CD14-positive monocyte (primary cell): ENCODE measurements at regions not wholly inside any gene's neighbourhood (a gene's known extent, or its start where the extent isn't known, plus 50 kb on each side); places are given as distances from the start of the nearest gene placed in this dataset.

Experiments used
- DNase-seq, 3 donors: peaks; one replicate each; pipeline ENCODE4 v3.0.0-alpha.2; 2011 to 2022
- H2AFZ ChIP-seq: 2 replicates; pipeline ENCODE4 v1.6.0; 2012; ENCODE audit warnings: mild to moderate bottlenecking, low read depth, low read length, inconsistent platforms; ENCODE audit not compliant: insufficient read depth, poor library complexity, severe bottlenecking
- H3K27ac ChIP-seq, 2 donors: 1 replicate in 1 of 2; 2 replicates in 1 of 2; pipeline ENCODE4 v1.5.1; 2012 to 2013; ENCODE audit warnings: low read length in 2 of 2, control low read depth in 1 of 2, inconsistent platforms in 1 of 2, low read depth in 1 of 2, mild to moderate bottlenecking in 1 of 2
- H3K27me3 ChIP-seq, 2 donors: one replicate each; pipeline versions ENCODE4 v1.6.0 to v1.6.1; 2011 to 2013; ENCODE audit warnings: low read length in 2 of 2; ENCODE audit not compliant: control insufficient read depth in 2 of 2, insufficient read depth in 2 of 2
- H3K36me3 ChIP-seq, 2 donors: replicated peaks in 1 of 2; 1 replicate in 1 of 2; 2 replicates in 1 of 2; pipeline versions ENCODE4 v1.5.1 to v1.6.1; 2012 to 2013; ENCODE audit warnings: low read length in 2 of 2, control low read depth in 1 of 2, inconsistent platforms in 1 of 2, mild to moderate bottlenecking in 1 of 2; ENCODE audit not compliant: insufficient read depth in 2 of 2, control insufficient read depth in 1 of 2
- H3K4me1 ChIP-seq, 2 donors: 1 replicate in 1 of 2; 2 replicates in 1 of 2; pipeline versions ENCODE4 v1.5.1 to v1.6.1; 2012 to 2013; ENCODE audit warnings: low read length in 2 of 2, control low read depth in 1 of 2, inconsistent platforms in 1 of 2, mild to moderate bottlenecking in 1 of 2, moderate library complexity in 1 of 2; ENCODE audit not compliant: insufficient read depth in 2 of 2, control insufficient read depth in 1 of 2
- H3K4me2 ChIP-seq: replicated peaks from 2 replicates; pipeline ENCODE3; 2012; ENCODE audit warnings: low read length, moderate library complexity, mild to moderate bottlenecking; ENCODE audit not compliant: poor library complexity, severe bottlenecking; ENCODE audit errors: extremely low read depth
- H3K4me3 ChIP-seq, 3 experiments: fragments of 200-600 bp in 1 of 3; sonication (generic) in 1 of 3; replicated peaks in 1 of 3; 1 replicate in 2 of 3; 2 replicates in 1 of 3; pipeline ENCODE4 v1.5.1; 2011 to 2013; ENCODE audit warnings: low read length in 3 of 3, mild to moderate bottlenecking in 3 of 3, control low read depth in 2 of 3, low read depth in 2 of 3, inconsistent platforms in 1 of 3, moderate library complexity in 1 of 3
- H3K79me2 ChIP-seq: 2 replicates; pipeline ENCODE4 v1.6.0; 2012; ENCODE audit warnings: mild to moderate bottlenecking, control low read depth, inconsistent platforms, low read length, moderate library complexity; ENCODE audit not compliant: insufficient read depth
- H3K9ac ChIP-seq: 2 replicates; pipeline ENCODE4 v1.6.0; 2017; ENCODE audit warnings: low read length, mild to moderate bottlenecking; ENCODE audit not compliant: insufficient read depth, poor library complexity, severe bottlenecking
- H3K9me3 ChIP-seq, 2 donors: replicated peaks in 1 of 2; 1 replicate in 1 of 2; 2 replicates in 1 of 2; pipeline versions ENCODE4 v1.5.1 to v1.6.1; 2012 to 2013; ENCODE audit warnings: low read length in 2 of 2, control low read depth in 1 of 2; ENCODE audit not compliant: control insufficient read depth in 1 of 2, insufficient read depth in 1 of 2
- H4K20me1 ChIP-seq: 2 replicates; pipeline ENCODE4 v1.6.0; 2012; ENCODE audit warnings: mild to moderate bottlenecking, low read length, control low read depth, moderate library complexity; ENCODE audit not compliant: insufficient read depth
- H3K27ac Mint-ChIP-seq, 7 donors: one replicate each; pipeline ENCODE4 v1.8.0; 2020; ENCODE audit warnings: mild to moderate bottlenecking in 7 of 7, mixed read lengths in 7 of 7, moderate library complexity in 6 of 7, inconsistent platforms in 2 of 7
- H3K27me3 Mint-ChIP-seq, 3 donors: one replicate each; pipeline ENCODE4 v1.8.0; 2021 to 2022; ENCODE audit warnings: low read depth in 3 of 3, mild to moderate bottlenecking in 3 of 3, mixed read lengths in 3 of 3, moderate library complexity in 3 of 3, inconsistent platforms in 1 of 3
- H3K36me3 Mint-ChIP-seq, 2 donors: one replicate each; pipeline ENCODE4 v1.8.0; 2020; ENCODE audit warnings: mixed read lengths in 2 of 2, inconsistent platforms in 1 of 2, mild to moderate bottlenecking in 1 of 2
- H3K4me1 Mint-ChIP-seq: one replicate; pipeline ENCODE4 v1.8.0; 2020; ENCODE audit warnings: mild to moderate bottlenecking, mixed read lengths
- H3K4me3 Mint-ChIP-seq, 2 donors: one replicate each; pipeline ENCODE4 v1.8.0; 2020; ENCODE audit warnings: mild to moderate bottlenecking in 2 of 2, mixed read lengths in 2 of 2, moderate library complexity in 1 of 2
- H3K9me3 Mint-ChIP-seq, 7 donors: one replicate each; pipeline ENCODE4 v1.8.0; 2020 to 2022; ENCODE audit warnings: mixed read lengths in 7 of 7, mild to moderate bottlenecking in 6 of 7, moderate library complexity in 6 of 7, inconsistent platforms in 2 of 7
- CTCF ChIP-seq: fragments of 200-600 bp; IDR thresholded peaks from one replicate; pipeline ENCODE4 v1.8.0; 2022; ENCODE audit warnings: antibody characterized with exemption, mild to moderate bottlenecking
- WGBS: methylation state at CpG from one replicate; pipeline ENCODE4 v1.1.5; 2013; ENCODE audit warnings: missing lambda C conversion rate; ENCODE audit not compliant: insufficient coverage; 5-methylcytosine and 5-hydroxymethylcytosine counted together
- intact Hi-C, 2 donors: fragments of 100-400 bp; cut with micrococcal nuclease; formaldehyde crosslinking; loops; one replicate each; pipeline versions ENCODE4 v1.15.0 to v1.15.1; 2023

- intact Hi-C loops = no loop called here
Observed at GRCh38 chr7:156185076-156185475, 372.8 kb upstream of the SHH start.

DNA sequence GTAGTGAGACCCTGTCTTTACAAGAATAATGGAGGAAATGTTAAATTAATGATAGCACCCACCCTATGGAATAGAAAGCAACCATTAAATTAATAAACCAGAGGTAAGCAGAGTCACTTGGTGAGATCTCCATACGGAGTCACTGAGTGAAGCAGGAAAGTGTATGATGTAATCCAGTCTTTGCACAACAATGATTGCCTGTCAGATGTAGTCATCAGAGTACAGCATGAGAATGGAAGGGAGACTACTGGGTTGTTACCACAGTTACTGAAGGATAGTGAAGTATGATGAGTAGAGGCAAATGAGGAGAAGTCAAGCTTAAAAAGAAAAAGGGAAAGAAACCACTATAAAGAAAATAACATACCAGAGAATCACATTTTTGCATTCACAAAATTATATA lies 371.9 kb upstream of the SHH start:
- no peak overlapping the region for H3K4me3 ChIP-seq
- Mint-ChIP-seq H3K36me3 (no peaks in the 10 kb centered on the region), H3K27me3 (peaks cover 4 to 7% (median 7%) of the 10 kb centered on the region in 3 donors), H3K27ac (no peak overlapping the region), H3K4me3 (no peak overlapping the region), H3K9me3 (peaks cover 0 to 15% (median 8%) of the 10 kb centered on the region in 7 donors), H3K4me1 (no peaks in the 10 kb centered on the region)
- intact Hi-C loops = no loop called here
- peaks cover 3 to 4% of the 10 kb centered on the region in 2 donors for H3K9me3 ChIP-seq
- H3K27ac ChIP-seq = no peak overlapping the region
- no peaks in the 10 kb centered on the region for H3K36me3 ChIP-seq
- no peak overlapping the region for H3K9ac ChIP-seq
- no peak overlapping the region for H2AFZ ChIP-seq
- no peaks in the 10 kb centered on the region for H4K20me1 ChIP-seq
- no peaks in the 10 kb centered on the region for H3K79me2 ChIP-seq
- 20% methylated on average over 1 of the region's 1 CpG for WGBS
- H3K4me1 ChIP-seq = no peaks in the 10 kb centered on the region
- no peaks in the 10 kb centered on the region for H3K27me3 ChIP-seq
- H3K4me2 ChIP-seq = no peak overlapping the region
- no peak for TF ChIP-seq CTCF
- DNase-seq = no peak

More at GRCh38 chr7:156185076-156185475, 372.8 kb upstream of the SHH start:
- no peak for DNase-seq
- Histone ChIP-seq H3K4me1 (no peaks in the 10 kb centered on the region), H3K27ac (no peak overlapping the region), H3K4me3 (no peak overlapping the region), H3K27me3 (no peaks in the 10 kb centered on the region), H3K9me3 (peaks cover 3 to 4% of the 10 kb centered on the region in 2 donors), H2AFZ (no peak overlapping the region), H3K4me2 (no peak overlapping the region), H4K20me1 (no peaks in the 10 kb centered on the region), H3K9ac (no peak overlapping the region), H3K36me3 (no peaks in the 10 kb centered on the region), H3K79me2 (no peaks in the 10 kb centered on the region)
- no peak overlapping the region for H3K27ac Mint-ChIP-seq
- WGBS = no CpG with 5 or more reads among the region's 2 CpGs
- no peak overlapping the region for H3K4me3 Mint-ChIP-seq
- H3K36me3 Mint-ChIP-seq = no peaks in the 10 kb centered on the region
- TF ChIP-seq CTCF = no peak
- peaks cover 2 to 7% (median 4%) of the 10 kb centered on the region in 3 donors for H3K27me3 Mint-ChIP-seq
- H3K4me1 Mint-ChIP-seq = no peaks in the 10 kb centered on the region
- H3K9me3 Mint-ChIP-seq = peaks cover 0 to 15% (median 8%) of the 10 kb centered on the region in 7 donors
